ENCODE measurements at regions not wholly inside any gene's neighbourhood (a gene's known extent, or its start where the extent isn't known, plus 50 kb on each side); places are given as distances from the start of the nearest gene placed in this dataset.

- H3K27me3 Mint-ChIP-seq (ENCODE audit: insufficient read depth): no peaks in the 10 kb centered on the region
- Histone ChIP-seq H3K4me3 (ENCODE audit: low read length) (no peak overlapping the region), H3K27me3 (ENCODE audit: control insufficient read depth, insufficient read depth, low read length, poor library complexity, severe bottlenecking) (no peaks in the 10 kb centered on the region), H3K9me3 (ENCODE audit: control insufficient read depth, low read length) (no peaks in the 10 kb centered on the region), H3K9ac (ENCODE audit: extremely low read depth, low read length, poor library complexity, severe bottlenecking) (no peak overlapping the region), H3K36me3 (ENCODE audit: control insufficient read depth, insufficient read depth, low read length) (no peaks in the 10 kb centered on the region), H3K27ac (ENCODE audit: low read depth, low read length) (no peak overlapping the region), H3K4me1 (ENCODE audit: control insufficient read depth, insufficient read depth, low read length) (no peaks in the 10 kb centered on the region)
- H3K4me1 Mint-ChIP-seq: peaks cover 5% of the 10 kb centered on the region
- no peak overlapping the region for H3K4me3 Mint-ChIP-seq
- no peak for DNase-seq
- H3K27ac Mint-ChIP-seq: no peak overlapping the region
- 91 to 96% methylated on average over 3 of the region's 3 CpGs for WGBS, 2 experiments (ENCODE audit: insufficient coverage in 1 of 2, insufficient read length in 1 of 2)
- no peaks in the 10 kb centered on the region for H3K9me3 Mint-ChIP-seq
- TF ChIP-seq CTCF (conservative IDR thresholded peaks at IDR 0.05): no peak
- H3K36me3 Mint-ChIP-seq (ENCODE audit: low read depth): no peaks in the 10 kb centered on the region
These were observed 146.6 kb upstream of the AKIRIN2 start for GRCh38 chr6:87848616-87849015.

- no peaks in the 10 kb centered on the region for H3K9me3 ChIP-seq (ENCODE audit: control insufficient read depth, low read length)
- no peak for DNase-seq
- Mint-ChIP-seq H3K9me3 (no peaks in the 10 kb centered on the region), H3K4me3 (no peak overlapping the region), H3K27ac (no peak overlapping the region), H3K36me3 (ENCODE audit: low read depth) (no peaks in the 10 kb centered on the region), H3K27me3 (ENCODE audit: insufficient read depth) (no peaks in the 10 kb centered on the region), H3K4me1 (peaks cover 5% of the 10 kb centered on the region)
- no peak overlapping the region for H3K4me3 ChIP-seq (ENCODE audit: low read length)
- H3K27ac ChIP-seq (ENCODE audit: low read depth, low read length): no peak overlapping the region
- H3K9ac ChIP-seq (ENCODE audit: extremely low read depth, low read length, poor library complexity, severe bottlenecking): no peak overlapping the region
- H3K4me1 ChIP-seq (ENCODE audit: control insufficient read depth, insufficient read depth, low read length): no peaks in the 10 kb centered on the region
- WGBS, 2 experiments (ENCODE audit: insufficient coverage in 1 of 2, insufficient read length in 1 of 2): 86 to 100% methylated on average over 1 of the region's 1 CpG
- no peaks in the 10 kb centered on the region for H3K27me3 ChIP-seq (ENCODE audit: control insufficient read depth, insufficient read depth, low read length, poor library complexity, severe bottlenecking)
- H3K36me3 ChIP-seq (ENCODE audit: control insufficient read depth, insufficient read depth, low read length): no peaks in the 10 kb centered on the region
- no peak for TF ChIP-seq CTCF (conservative IDR thresholded peaks at IDR 0.05)
These were observed 145.8 kb upstream of the AKIRIN2 start for GRCh38 chr6:87847830-87848210.

- no peak for DNase-seq
- H3K36me3 ChIP-seq (ENCODE audit: control insufficient read depth, insufficient read depth, low read length): no peaks in the 10 kb centered on the region
- Mint-ChIP-seq H3K36me3 (ENCODE audit: low read depth) (no peaks in the 10 kb centered on the region), H3K4me1 (peaks cover 5% of the 10 kb centered on the region), H3K27ac (no peak overlapping the region), H3K4me3 (no peak overlapping the region), H3K27me3 (ENCODE audit: insufficient read depth) (no peaks in the 10 kb centered on the region), H3K9me3 (no peaks in the 10 kb centered on the region)
- 90 to 93% methylated on average over 3 to 6 of the region's 6 CpGs for WGBS, 2 experiments (ENCODE audit: insufficient coverage in 1 of 2, insufficient read length in 1 of 2)
- no peaks in the 10 kb centered on the region for H3K27me3 ChIP-seq (ENCODE audit: control insufficient read depth, insufficient read depth, low read length, poor library complexity, severe bottlenecking)
- no peak for TF ChIP-seq CTCF (conservative IDR thresholded peaks at IDR 0.05)
- H3K9me3 ChIP-seq (ENCODE audit: control insufficient read depth, low read length): no peaks in the 10 kb centered on the region
- no peak overlapping the region for H3K9ac ChIP-seq (ENCODE audit: extremely low read depth, low read length, poor library complexity, severe bottlenecking)
- no peaks in the 10 kb centered on the region for H3K4me1 ChIP-seq (ENCODE audit: control insufficient read depth, insufficient read depth, low read length)
- no peak overlapping the region for H3K4me3 ChIP-seq (ENCODE audit: low read length)
- no peak overlapping the region for H3K27ac ChIP-seq (ENCODE audit: low read depth, low read length)
These were observed 145.2 kb upstream of the AKIRIN2 start for GRCh38 chr6:87847135-87847829.

Data from endodermal cell (in vitro differentiated cells).